Loucy (cell line): ENCODE measurements at regions not wholly inside any gene's neighbourhood (a gene's known extent, or its start where the extent isn't known, plus 50 kb on each side); places are given as distances from the start of the nearest gene placed in this dataset.

Source experiments
- H2AFZ ChIP-seq: fragments of 200-600 bp; sonication (generic); 2 replicates; pipeline ENCODE4 v1.6.0; 2016; ENCODE audit warnings: antibody characterized with exemption, mild to moderate bottlenecking, low read length, moderate library complexity
- H3F3A ChIP-seq: fragments of 200-600 bp; 2 replicates; pipeline ENCODE4 v1.6.0; 2016; ENCODE audit warnings: antibody characterized with exemption, low read depth, mild to moderate bottlenecking
- H3K27me3 ChIP-seq: fragments of 200-600 bp; sonication (generic); 2 replicates; pipeline ENCODE4 v1.6.1; 2014; ENCODE audit warnings: low read length, mild to moderate bottlenecking; ENCODE audit not compliant: insufficient read depth, poor library complexity, severe bottlenecking
- H3K36me3 ChIP-seq: fragments of 200-600 bp; sonication (generic); 2 replicates; pipeline ENCODE4 v1.6.1; 2016; ENCODE audit warnings: low read length; ENCODE audit not compliant: insufficient read depth
- H3K4me1 ChIP-seq: fragments of 200-600 bp; sonication (generic); 2 replicates; pipeline ENCODE4 v1.5.1; 2014; ENCODE audit warnings: low read length, mild to moderate bottlenecking; ENCODE audit not compliant: insufficient read depth, poor library complexity, severe bottlenecking
- H3K4me2 ChIP-seq: fragments of 200-600 bp; sonication (generic); 2 replicates; pipeline ENCODE4 v1.6.0; 2014; ENCODE audit warnings: antibody characterized with exemption, low read length, low read depth, mild to moderate bottlenecking; ENCODE audit not compliant: poor library complexity, severe bottlenecking
- H3K4me3 ChIP-seq: fragments of 200-600 bp; sonication (generic); 2 replicates; pipeline ENCODE4 v1.5.1; 2014; ENCODE audit warnings: low read length, mild to moderate bottlenecking, mixed read lengths; ENCODE audit not compliant: poor library complexity, severe bottlenecking
- H3K79me2 ChIP-seq: fragments of 200-600 bp; sonication (generic); 2 replicates; pipeline ENCODE4 v1.6.1; 2014; ENCODE audit warnings: low read length; ENCODE audit not compliant: insufficient read depth
- H3K9ac ChIP-seq: fragments of 200-600 bp; sonication (generic); 2 replicates; pipeline ENCODE4 v1.6.0; 2014; ENCODE audit warnings: mild to moderate bottlenecking, low read depth, low read length, moderate library complexity; ENCODE audit not compliant: poor library complexity, severe bottlenecking
- H3K9me2 ChIP-seq: fragments of 200-600 bp; sonication (generic); replicated peaks from 2 replicates; pipeline ENCODE4 v1.6.1; 2016; ENCODE audit warnings: low read depth, low read length, mixed read lengths
- H3K9me3 ChIP-seq: fragments of 200-600 bp; sonication (generic); 2 replicates; pipeline ENCODE4 v1.6.1; 2014; ENCODE audit warnings: mild to moderate bottlenecking, antibody characterized with exemption, low read length, low read depth; ENCODE audit not compliant: insufficient read depth
- H4K20me1 ChIP-seq: fragments of 200-600 bp; sonication (generic); 2 replicates; pipeline ENCODE4 v1.6.0; 2014; ENCODE audit warnings: antibody characterized with exemption, low read length, mild to moderate bottlenecking; ENCODE audit not compliant: insufficient read depth, poor library complexity, severe bottlenecking
- EZH2phosphoT487 ChIP-seq: fragments of 200-600 bp; IDR thresholded peaks from 2 replicates; pipeline ENCODE4 v1.6.1; 2018; ENCODE audit warnings: antibody characterized with exemption, mild to moderate bottlenecking, moderate library complexity, borderline replicate concordance
- TF ChIP-seq, protein P1 (sequence below): fragments of 200-600 bp; sonication (generic); conservative IDR thresholded peaks from 2 replicates; pipeline ENCODE4 v1.5.1; 2014; ENCODE audit warnings: mild to moderate bottlenecking, antibody characterized with exemption, low read length

DNA sequence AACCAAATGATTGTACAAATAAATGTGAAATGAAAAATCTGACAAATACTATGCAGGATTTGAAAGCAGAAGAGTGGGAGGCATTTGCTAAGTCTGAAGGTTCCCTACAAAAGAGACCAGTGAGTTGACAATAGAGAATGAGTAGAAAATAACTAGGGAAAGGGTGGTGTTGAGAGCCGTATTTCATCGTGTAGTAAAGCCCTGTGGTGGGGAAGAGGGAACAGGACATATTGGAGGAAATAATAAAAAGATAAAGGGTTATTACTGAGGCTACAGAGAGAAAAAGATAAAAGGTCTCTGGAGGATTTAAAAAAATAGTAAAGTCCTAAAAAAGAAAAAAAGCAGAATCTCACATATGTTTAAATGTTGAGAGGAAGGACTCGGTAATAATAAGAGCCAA, 268.8 kb downstream of the DUSP6 start:
- Histone ChIP-seq H3K4me1 (peaks cover 43% of the 10 kb centered on the region), H3K9me2 (no peaks in the 10 kb centered on the region)

DNA sequence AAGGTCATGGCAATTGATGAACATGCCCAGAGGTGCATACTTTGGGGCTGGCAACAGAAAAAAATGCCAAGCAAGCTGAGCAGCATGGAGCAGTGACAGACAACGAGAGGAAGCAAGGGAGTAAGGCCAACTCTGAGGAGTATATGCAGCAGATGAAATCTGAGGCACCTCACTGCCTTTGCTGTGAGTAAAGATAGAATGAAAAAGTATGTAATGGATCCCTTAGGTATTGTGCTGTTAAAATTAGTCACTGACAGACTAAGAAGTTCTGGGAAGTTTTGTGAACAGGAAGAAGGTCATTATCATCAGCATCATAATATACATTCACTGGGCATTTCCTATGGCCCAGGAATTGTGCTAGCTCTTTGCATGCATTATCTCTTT, 269.9 kb downstream of the DUSP6 start:
- no peak for TF ChIP-seq EZH2phosphoT487
- TF ChIP-seq, protein P1, sequence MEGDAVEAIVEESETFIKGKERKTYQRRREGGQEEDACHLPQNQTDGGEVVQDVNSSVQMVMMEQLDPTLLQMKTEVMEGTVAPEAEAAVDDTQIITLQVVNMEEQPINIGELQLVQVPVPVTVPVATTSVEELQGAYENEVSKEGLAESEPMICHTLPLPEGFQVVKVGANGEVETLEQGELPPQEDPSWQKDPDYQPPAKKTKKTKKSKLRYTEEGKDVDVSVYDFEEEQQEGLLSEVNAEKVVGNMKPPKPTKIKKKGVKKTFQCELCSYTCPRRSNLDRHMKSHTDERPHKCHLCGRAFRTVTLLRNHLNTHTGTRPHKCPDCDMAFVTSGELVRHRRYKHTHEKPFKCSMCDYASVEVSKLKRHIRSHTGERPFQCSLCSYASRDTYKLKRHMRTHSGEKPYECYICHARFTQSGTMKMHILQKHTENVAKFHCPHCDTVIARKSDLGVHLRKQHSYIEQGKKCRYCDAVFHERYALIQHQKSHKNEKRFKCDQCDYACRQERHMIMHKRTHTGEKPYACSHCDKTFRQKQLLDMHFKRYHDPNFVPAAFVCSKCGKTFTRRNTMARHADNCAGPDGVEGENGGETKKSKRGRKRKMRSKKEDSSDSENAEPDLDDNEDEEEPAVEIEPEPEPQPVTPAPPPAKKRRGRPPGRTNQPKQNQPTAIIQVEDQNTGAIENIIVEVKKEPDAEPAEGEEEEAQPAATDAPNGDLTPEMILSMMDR, result no peak
- Histone ChIP-seq H3K79me2 (no peaks in the 10 kb centered on the region), H3K27me3 (no peaks in the 10 kb centered on the region), H4K20me1 (no peaks in the 10 kb centered on the region), H2AFZ (no peak overlapping the region), H3K36me3 (no peaks in the 10 kb centered on the region), H3K9me3 (no peaks in the 10 kb centered on the region), H3K4me1 (peaks cover 37% of the 10 kb centered on the region), H3F3A (no peaks in the 10 kb centered on the region), H3K4me3 (no peak overlapping the region), H3K4me2 (peak overlapping the region; percentile 34), H3K9ac (no peak overlapping the region), H3K9me2 (no peaks in the 10 kb centered on the region)

More for the DNA sequence above, 268.8 kb downstream of the DUSP6 start:
- H3K27me3 ChIP-seq, result no peaks in the 10 kb centered on the region
- H4K20me1 ChIP-seq, result no peaks in the 10 kb centered on the region
- no peak overlapping the region for H2AFZ ChIP-seq
- TF ChIP-seq EZH2phosphoT487, result no peak
- TF ChIP-seq, protein P1, result no peak
- no peaks in the 10 kb centered on the region for H3K36me3 ChIP-seq
- no peak overlapping the region for H3K4me3 ChIP-seq
- no peak overlapping the region for H3K9ac ChIP-seq
- no peaks in the 10 kb centered on the region for H3F3A ChIP-seq
- no peaks in the 10 kb centered on the region for H3K9me3 ChIP-seq
- peak overlapping the region; percentile 36 for H3K4me2 ChIP-seq
- no peaks in the 10 kb centered on the region for H3K79me2 ChIP-seq

DNA sequence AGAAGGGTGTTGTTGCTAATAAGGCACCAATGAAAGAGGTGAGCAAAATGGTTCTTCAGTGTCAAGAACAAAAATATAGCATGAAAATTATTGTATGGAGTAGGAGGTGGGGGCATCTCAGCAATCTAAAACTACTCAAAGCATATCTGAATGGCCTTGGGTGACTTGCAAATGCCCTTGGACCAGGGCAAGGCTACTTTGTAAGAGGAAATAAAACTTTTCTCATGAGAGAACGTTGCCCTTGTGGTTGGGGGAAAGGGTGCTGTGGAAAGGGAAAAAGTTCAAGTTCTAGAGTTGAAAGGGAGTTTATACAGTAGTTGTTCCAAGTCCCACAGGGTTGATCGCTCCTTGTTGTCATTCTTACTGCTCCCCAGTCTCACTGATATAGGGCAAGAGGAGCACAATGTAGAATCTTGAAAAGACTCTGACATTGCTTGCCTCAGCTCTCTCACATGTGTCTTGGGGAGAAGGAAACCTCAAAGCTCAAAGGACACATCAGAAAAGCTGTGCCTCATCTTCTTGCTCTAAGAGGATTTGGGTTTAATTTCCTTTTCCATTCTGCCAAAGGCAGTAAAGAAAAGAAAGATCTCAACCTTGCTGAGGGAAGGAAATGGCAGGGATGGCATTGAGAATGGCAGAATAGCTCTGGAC, 270.5 kb downstream of the DUSP6 start:
- no peaks in the 10 kb centered on the region for H3K36me3 ChIP-seq
- H3K27me3 ChIP-seq, result no peaks in the 10 kb centered on the region
- peak overlapping the region; percentile 34 for H3K4me2 ChIP-seq
- H3K9me3 ChIP-seq, result no peaks in the 10 kb centered on the region
- TF ChIP-seq, protein P1, result no peak
- no peak for TF ChIP-seq EZH2phosphoT487
- no peaks in the 10 kb centered on the region for H4K20me1 ChIP-seq
- no peaks in the 10 kb centered on the region for H3F3A ChIP-seq
- no peak overlapping the region for H3K9ac ChIP-seq
- H3K4me3 ChIP-seq, result no peak overlapping the region
- H3K9me2 ChIP-seq, result no peaks in the 10 kb centered on the region
- H3K4me1 ChIP-seq, result peaks cover 33% of the 10 kb centered on the region
- H3K79me2 ChIP-seq, result no peaks in the 10 kb centered on the region
- no peak overlapping the region for H2AFZ ChIP-seq
